Esophagus squamous epithelium (tissue), 5 donors: ENCODE measurements at regions not wholly inside any gene's neighbourhood (a gene's known extent, or its start where the extent isn't known, plus 50 kb on each side); places are given as distances from the start of the nearest gene placed in this dataset.

Experiments used
- DNase-seq: peaks from one replicate; lab custom pipeline; 2025; lab: John Stamatoyannopoulos, UW
- H3K27ac ChIP-seq, 4 donors: fragments of 200-600 bp; sonication (generic); one replicate each; pipeline ENCODE4 v1.5.1; 2016 to 2019; ENCODE audit warnings: mild to moderate bottlenecking in 1 of 4
- H3K27me3 ChIP-seq, 4 donors: fragments of 200-600 bp; sonication (generic); 1 replicate in 3 of 4; 2 replicates in 1 of 4; pipeline versions ENCODE4 v1.5.1 to v1.6.0; 2017 to 2021; ENCODE audit warnings: antibody characterized with exemption in 1 of 4
- H3K36me3 ChIP-seq, 3 donors: fragments of 200-600 bp; sonication (generic); one replicate each; pipeline ENCODE4 v1.5.1; 2016 to 2019
- H3K4me1 ChIP-seq, 3 donors: fragments of 200-600 bp; sonication (generic); one replicate each; pipeline ENCODE4 v1.5.1; 2017 to 2019
- H3K4me3 ChIP-seq, 4 donors: fragments of 200-600 bp; sonication (generic); 1 replicate in 3 of 4; 2 replicates in 1 of 4; pipeline ENCODE4 v1.5.1; 2016 to 2019; ENCODE audit warnings: mild to moderate bottlenecking in 2 of 4, moderate library complexity in 1 of 4
- H3K9me3 ChIP-seq, 3 donors: fragments of 200-600 bp; sonication (generic); one replicate each; pipeline ENCODE4 v1.5.1; 2016 to 2019
- POLR2A ChIP-seq, 4 donors: fragments of 450-650 bp; IDR thresholded peaks; one replicate each; pipeline ENCODE4 v1.6.1; 2017; ENCODE audit warnings: antibody characterized with exemption in 4 of 4, mild to moderate bottlenecking in 4 of 4, moderate library complexity in 3 of 4
- whole genome bisulfite sequencing, 2 donors: methylation state at CpG; one replicate each; pipeline ENCODE4 v1.1.5; 2018; 5-methylcytosine and 5-hydroxymethylcytosine counted together
- intact Hi-C: fragments of 100-400 bp; cut with DNase I; formaldehyde crosslinking; loops from one replicate; pipeline ENCODE4 v1.15.0; 2022
- TF ChIP-seq, protein P1 (sequence below), 6 experiments: fragments of 450-650 bp in 4 of 6; fragments of 200-600 bp in 2 of 6; sonication (generic) in 2 of 6; IDR thresholded peaks; one replicate each; pipeline ENCODE4 v1.5.1; 2016 to 2019; ENCODE audit warnings: antibody characterized with exemption in 6 of 6, mild to moderate bottlenecking in 4 of 6, moderate library complexity in 4 of 6
- donor health status: DM: yes; HTN: yes; CAD: no.

- WGBS, 2 donors: 94 to 100% methylated on average over 2 of the region's 2 CpGs
- intact Hi-C loops: no loop called here
- no peak for DNase-seq
- Histone ChIP-seq H3K4me3 (no peak overlapping the region), H3K36me3 (no peaks in the 10 kb centered on the region), H3K4me1 (peaks cover 5 to 38% (median 6%) of the 10 kb centered on the region in 3 donors), H3K9me3 (no peaks in the 10 kb centered on the region), H3K27me3 (no peaks in the 10 kb centered on the region), H3K27ac (no peak overlapping the region)
- TF ChIP-seq, protein P1, sequence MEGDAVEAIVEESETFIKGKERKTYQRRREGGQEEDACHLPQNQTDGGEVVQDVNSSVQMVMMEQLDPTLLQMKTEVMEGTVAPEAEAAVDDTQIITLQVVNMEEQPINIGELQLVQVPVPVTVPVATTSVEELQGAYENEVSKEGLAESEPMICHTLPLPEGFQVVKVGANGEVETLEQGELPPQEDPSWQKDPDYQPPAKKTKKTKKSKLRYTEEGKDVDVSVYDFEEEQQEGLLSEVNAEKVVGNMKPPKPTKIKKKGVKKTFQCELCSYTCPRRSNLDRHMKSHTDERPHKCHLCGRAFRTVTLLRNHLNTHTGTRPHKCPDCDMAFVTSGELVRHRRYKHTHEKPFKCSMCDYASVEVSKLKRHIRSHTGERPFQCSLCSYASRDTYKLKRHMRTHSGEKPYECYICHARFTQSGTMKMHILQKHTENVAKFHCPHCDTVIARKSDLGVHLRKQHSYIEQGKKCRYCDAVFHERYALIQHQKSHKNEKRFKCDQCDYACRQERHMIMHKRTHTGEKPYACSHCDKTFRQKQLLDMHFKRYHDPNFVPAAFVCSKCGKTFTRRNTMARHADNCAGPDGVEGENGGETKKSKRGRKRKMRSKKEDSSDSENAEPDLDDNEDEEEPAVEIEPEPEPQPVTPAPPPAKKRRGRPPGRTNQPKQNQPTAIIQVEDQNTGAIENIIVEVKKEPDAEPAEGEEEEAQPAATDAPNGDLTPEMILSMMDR (IDR thresholded peaks at IDR 0.05): no peak
- TF ChIP-seq POLR2A (IDR thresholded peaks at IDR 0.05): no peak
Observed at GRCh38 chr16:80008857-80009256, 408.3 kb upstream of the MAF start.

GRCh38 chr16:80007231-80007630, 406.7 kb upstream of the MAF start:
- Histone ChIP-seq H3K27me3 (no peaks in the 10 kb centered on the region), H3K36me3 (no peaks in the 10 kb centered on the region), H3K9me3 (no peaks in the 10 kb centered on the region), H3K27ac (peak overlapping the region in 1 of 4 donors; percentile 61), H3K4me1 (peaks cover 5 to 38% (median 6%) of the 10 kb centered on the region in 3 donors), H3K4me3 (no peak overlapping the region)
- no peak for DNase-seq
- intact Hi-C loops: no loop called here
- no peak for TF ChIP-seq POLR2A (IDR thresholded peaks at IDR 0.05)
- TF ChIP-seq, protein P1 (IDR thresholded peaks at IDR 0.05): no peak
- 71 to 73% methylated on average over 4 of the region's 4 CpGs for WGBS, 2 donors

GRCh38 chr16:80006241-80007215, 406.0 kb upstream of the MAF start:
- Histone ChIP-seq H3K36me3 (no peaks in the 10 kb centered on the region), H3K9me3 (no peaks in the 10 kb centered on the region), H3K27me3 (no peaks in the 10 kb centered on the region), H3K4me3 (no peak overlapping the region), H3K27ac (peak overlapping the region in 3 of 4 donors; percentile 1 to 61 (median 46)), H3K4me1 (peaks cover 5 to 38% (median 6%) of the 10 kb centered on the region in 3 donors)
- TF ChIP-seq, protein P1 (IDR thresholded peaks at IDR 0.05): no peak
- TF ChIP-seq POLR2A (IDR thresholded peaks at IDR 0.05): no peak
- whole genome bisulfite sequencing, 2 donors: 37 to 47% methylated on average over 11 to 17 of the region's 17 CpGs
- no peak for DNase-seq
- intact Hi-C loops: no loop called here

DNA sequence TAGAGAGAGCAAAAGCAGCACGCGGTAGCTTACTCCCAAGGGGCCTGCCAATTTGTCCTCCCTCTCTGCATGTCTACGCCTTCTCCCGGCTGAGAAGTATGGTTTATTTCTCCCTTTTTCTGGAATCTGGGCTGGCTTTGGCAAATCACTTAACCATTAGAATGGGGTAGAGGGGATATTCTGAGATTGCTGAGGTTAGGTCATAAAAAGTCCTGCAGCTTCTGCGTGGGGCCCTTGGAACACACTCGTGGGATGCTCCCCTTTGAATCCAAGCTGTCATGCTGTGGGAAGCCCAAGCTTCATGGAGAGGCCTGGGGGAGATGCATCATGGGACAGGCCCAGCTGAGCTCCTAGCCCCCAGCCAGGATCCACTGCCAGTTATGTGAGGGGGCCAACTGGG, 403.6 kb upstream of the MAF start:
- no peak overlapping the region for H3K4me3 ChIP-seq
- 89 to 94% methylated on average over 5 to 6 of the region's 6 CpGs for WGBS, 2 donors
- H3K9me3 ChIP-seq: no peaks in the 10 kb centered on the region
- no peaks in the 10 kb centered on the region for H3K36me3 ChIP-seq
- TF ChIP-seq, protein P1 (IDR thresholded peaks at IDR 0.05): no peak
- TF ChIP-seq POLR2A (IDR thresholded peaks at IDR 0.05): no peak
- no peak overlapping the region for H3K27ac ChIP-seq
- peaks cover 5 to 34% (median 6%) of the 10 kb centered on the region in 3 donors for H3K4me1 ChIP-seq
- intact Hi-C loops: no loop called here
- H3K27me3 ChIP-seq: no peaks in the 10 kb centered on the region
- no peak for DNase-seq

DNA sequence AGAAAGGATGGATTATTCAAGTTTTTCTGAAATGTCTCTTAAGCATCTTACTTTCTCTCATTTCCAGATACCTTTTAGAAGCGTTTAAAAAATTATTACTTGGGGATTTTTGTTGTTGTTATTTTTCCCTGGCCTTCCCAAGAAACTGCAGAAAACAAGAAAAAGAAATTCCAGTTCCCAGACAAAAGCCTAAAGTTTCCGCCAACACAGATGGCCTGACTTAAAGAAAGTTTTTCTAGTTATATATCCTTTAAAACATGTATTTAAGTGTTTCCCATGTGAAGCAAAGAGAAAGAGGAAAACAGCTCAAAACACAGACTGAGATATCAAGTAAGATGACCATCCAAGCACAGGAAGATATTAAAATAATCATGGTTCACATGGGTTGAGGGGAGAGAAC, 401.7 kb upstream of the MAF start:
- H3K4me1 ChIP-seq: peaks cover 5 to 20% (median 6%) of the 10 kb centered on the region in 3 donors
- H3K4me3 ChIP-seq: no peak overlapping the region
- no peaks in the 10 kb centered on the region for H3K27me3 ChIP-seq
- H3K27ac ChIP-seq: no peak overlapping the region
- no peak for DNase-seq
- intact Hi-C loops: no loop called here
- H3K36me3 ChIP-seq: no peaks in the 10 kb centered on the region
- TF ChIP-seq, protein P1 (IDR thresholded peaks at IDR 0.05): no peak
- TF ChIP-seq POLR2A (IDR thresholded peaks at IDR 0.05): no peak
- H3K9me3 ChIP-seq: no peaks in the 10 kb centered on the region
- 89 to 94% methylated on average over 2 of the region's 2 CpGs for WGBS, 2 donors
